GM23338 (cell line): ENCODE measurements at regions not wholly inside any gene's neighbourhood (a gene's known extent, or its start where the extent isn't known, plus 50 kb on each side); places are given as distances from the start of the nearest gene placed in this dataset.

Experiments used
- ATAC-seq: fragments of 200-7000 bp; cut with Tn5 transposase; 3 replicates; pipeline ENCODE4 v1.9.1; 2020
- DNase-seq: peaks from one replicate; pipeline ENCODE4 v3.0.0-alpha.2; 2015; ENCODE audit warnings: low spot score
- H2AFZ ChIP-seq: fragments of 200-600 bp; sonication (generic); 2 replicates; pipeline ENCODE4 v1.8.0; 2016; ENCODE audit warnings: antibody characterized with exemption, mild to moderate bottlenecking, moderate library complexity
- H3F3A ChIP-seq: fragments of 200-600 bp; sonication (generic); replicated peaks from 2 replicates; pipeline ENCODE4 v1.8.0; 2017; ENCODE audit warnings: antibody characterized with exemption, mixed run types, low read depth
- H3K27ac ChIP-seq: fragments of 200-600 bp; sonication (generic); 2 replicates; pipeline ENCODE4 v1.6.1; 2016; ENCODE audit warnings: low read depth
- H3K27me3 ChIP-seq: fragments of 200-600 bp; sonication (generic); 2 replicates; pipeline ENCODE4 v1.8.0; 2016; ENCODE audit warnings: mild to moderate bottlenecking, mixed run types, moderate library complexity; ENCODE audit not compliant: insufficient read depth
- H3K36me3 ChIP-seq: fragments of 200-600 bp; sonication (generic); 2 replicates; pipeline ENCODE4 v1.8.0; 2016; ENCODE audit warnings: mild to moderate bottlenecking; ENCODE audit not compliant: insufficient read depth
- H3K4me1 ChIP-seq: fragments of 200-600 bp; sonication (generic); 2 replicates; pipeline ENCODE4 v1.8.0; 2016; ENCODE audit warnings: mild to moderate bottlenecking, moderate library complexity; ENCODE audit not compliant: insufficient read depth
- H3K4me2 ChIP-seq: fragments of 200-600 bp; sonication (generic); 2 replicates; pipeline ENCODE4 v1.7.1; 2017; ENCODE audit warnings: mixed run types
- H3K4me3 ChIP-seq: fragments of 200-600 bp; sonication (generic); 2 replicates; pipeline ENCODE4 v1.6.1; 2016; ENCODE audit warnings: mixed run types
- H3K79me2 ChIP-seq: fragments of 200-600 bp; sonication (generic); replicated peaks from 2 replicates; pipeline ENCODE4 v1.8.0; 2017; ENCODE audit warnings: mild to moderate bottlenecking; ENCODE audit not compliant: insufficient read depth
- H3K9me2 ChIP-seq: fragments of 200-600 bp; sonication (generic); 2 replicates; pipeline ENCODE4 v1.8.0; 2017; ENCODE audit not compliant: insufficient read depth
- H4K20me1 ChIP-seq: fragments of 200-600 bp; sonication (generic); replicated peaks from 2 replicates; pipeline ENCODE4 v1.8.0; 2017; ENCODE audit warnings: mild to moderate bottlenecking; ENCODE audit not compliant: insufficient read depth
- H3K27ac Mint-ChIP-seq: 2 replicates; pipeline ENCODE4 v1.8.0; 2020; ENCODE audit warnings: inconsistent platforms, mild to moderate bottlenecking, moderate library complexity, mixed read lengths
- H3K27me3 Mint-ChIP-seq: 3 replicates; pipeline ENCODE4 v1.8.0; 2022; ENCODE audit warnings: low read depth, mild to moderate bottlenecking, moderate library complexity, mixed read lengths, inconsistent platforms; ENCODE audit not compliant: insufficient read depth, poor library complexity
- H3K36me3 Mint-ChIP-seq: 3 replicates; pipeline ENCODE4 v1.8.0; 2021; ENCODE audit warnings: low read depth, mild to moderate bottlenecking, inconsistent platforms, moderate library complexity, mixed read lengths
- H3K4me1 Mint-ChIP-seq: 3 replicates; pipeline ENCODE4 v1.8.0; 2020; ENCODE audit warnings: mild to moderate bottlenecking, inconsistent platforms, mixed read lengths
- H3K4me3 Mint-ChIP-seq: 3 replicates; pipeline ENCODE4 v1.8.0; 2021; ENCODE audit warnings: moderate library complexity, mild to moderate bottlenecking, inconsistent platforms, mixed read lengths
- H3K9me3 Mint-ChIP-seq: 3 replicates; pipeline ENCODE4 v1.8.0; 2020; ENCODE audit warnings: moderate library complexity, mild to moderate bottlenecking, inconsistent platforms, mixed read lengths
- CREB1 ChIP-seq: fragments of 250-450 bp; sonication (Bioruptor Pico); IDR thresholded peaks from 2 replicates; pipeline ENCODE4 v1.5.0; 2020; ENCODE audit warnings: low read depth, mild to moderate bottlenecking, moderate library complexity
- ETS1 ChIP-seq: IDR thresholded peaks from 2 replicates; pipeline ENCODE4 v1.6.1; 2016; ENCODE audit warnings: antibody characterized with exemption
- EZH2 ChIP-seq: fragments of 200-600 bp; sonication (generic); IDR thresholded peaks from one replicate; pipeline ENCODE4 v1.8.0; 2017; ENCODE audit warnings: antibody characterized with exemption, mild to moderate bottlenecking, low read depth; ENCODE audit not compliant: unreplicated experiment
- EZH2phosphoT487 ChIP-seq: fragments of 200-600 bp; sonication (generic); IDR thresholded peaks from one replicate; pipeline ENCODE4 v1.8.1; 2018; ENCODE audit warnings: antibody characterized with exemption; ENCODE audit not compliant: unreplicated experiment
- JUNB ChIP-seq: IDR thresholded peaks from one replicate; pipeline ENCODE4 v1.6.1; 2016; ENCODE audit warnings: antibody characterized with exemption; ENCODE audit not compliant: unreplicated experiment
- NANOG ChIP-seq: IDR thresholded peaks from 2 replicates; pipeline ENCODE4 v1.6.1; 2016; ENCODE audit warnings: antibody characterized with exemption, borderline replicate concordance
- POLR2AphosphoS5 ChIP-seq: IDR thresholded peaks from 2 replicates; pipeline ENCODE4 v1.6.1; 2016; ENCODE audit warnings: antibody characterized with exemption, low read depth
- STAT1 ChIP-seq: IDR thresholded peaks from one replicate; pipeline ENCODE4 v1.6.1; 2016; ENCODE audit warnings: antibody characterized with exemption; ENCODE audit not compliant: unreplicated experiment
- ZNF114 ChIP-seq: fragments of 250-450 bp; sonication (Bioruptor Pico); IDR thresholded peaks from 2 replicates; pipeline ENCODE4 v1.5.0; 2020; ENCODE audit warnings: mild to moderate bottlenecking, moderate library complexity
- ZNF331 ChIP-seq: fragments of 250-450 bp; sonication (Bioruptor Pico); IDR thresholded peaks from 2 replicates; pipeline ENCODE4 v1.5.0; 2020; ENCODE audit warnings: low read depth, mild to moderate bottlenecking, moderate library complexity
- ZNF462 ChIP-seq: fragments of 250-450 bp; sonication (Bioruptor Pico); IDR thresholded peaks from 2 replicates; pipeline ENCODE4 v1.5.0; 2020; ENCODE audit warnings: mild to moderate bottlenecking, moderate library complexity
- TF ChIP-seq, protein P1 (sequence below): IDR thresholded peaks from one replicate; pipeline ENCODE4 v1.6.1; 2018; ENCODE audit warnings: antibody characterized with exemption; ENCODE audit not compliant: unreplicated experiment
- TF ChIP-seq, protein P2 (sequence below), 2 experiments: fragments of 200-600 bp in 1 of 2; sonication (generic) in 1 of 2; conservative IDR thresholded peaks; 2 replicates each; pipeline versions ENCODE4 v1.5.1 to v1.6.1; 2016 to 2017; ENCODE audit warnings: antibody characterized with exemption in 2 of 2, low read depth in 2 of 2, mild to moderate bottlenecking in 2 of 2, moderate library complexity in 1 of 2

GRCh38 chr17:20787281-20787680 lies 207.8 kb downstream of the CDRT15L2 start:
- Mint-ChIP-seq H3K27ac (no peak overlapping the region), H3K27me3 (peaks cover 2% of the 10 kb centered on the region), H3K4me3 (no peak overlapping the region), H3K4me1 (no peaks in the 10 kb centered on the region), H3K36me3 (no peaks in the 10 kb centered on the region), H3K9me3 (no peaks in the 10 kb centered on the region)
- Histone ChIP-seq H3K4me3 (no peak overlapping the region), H3K36me3 (no peaks in the 10 kb centered on the region), H3K27me3 (no peaks in the 10 kb centered on the region), H4K20me1 (no peaks in the 10 kb centered on the region), H3K9me2 (no peaks in the 10 kb centered on the region), H2AFZ (no peak overlapping the region), H3F3A (no peaks in the 10 kb centered on the region), H3K79me2 (no peaks in the 10 kb centered on the region), H3K27ac (no peak overlapping the region), H3K4me2 (no peak overlapping the region), H3K4me1 (no peaks in the 10 kb centered on the region)
- DNase-seq (no peak), ATAC-seq (no peak)
- TF ChIP-seq CREB1 (CRISPR knock-in tag) (no peak), POLR2AphosphoS5 (no peak), JUNB (no peak), NANOG (no peak), ZNF462 (CRISPR knock-in tag) (no peak), EZH2phosphoT487 (no peak), ETS1 (no peak), EZH2 (no peak), ZNF331 (CRISPR knock-in tag) (no peak), STAT1 (no peak), ZNF114 (CRISPR knock-in tag) (no peak)
- TF ChIP-seq, protein P1, sequence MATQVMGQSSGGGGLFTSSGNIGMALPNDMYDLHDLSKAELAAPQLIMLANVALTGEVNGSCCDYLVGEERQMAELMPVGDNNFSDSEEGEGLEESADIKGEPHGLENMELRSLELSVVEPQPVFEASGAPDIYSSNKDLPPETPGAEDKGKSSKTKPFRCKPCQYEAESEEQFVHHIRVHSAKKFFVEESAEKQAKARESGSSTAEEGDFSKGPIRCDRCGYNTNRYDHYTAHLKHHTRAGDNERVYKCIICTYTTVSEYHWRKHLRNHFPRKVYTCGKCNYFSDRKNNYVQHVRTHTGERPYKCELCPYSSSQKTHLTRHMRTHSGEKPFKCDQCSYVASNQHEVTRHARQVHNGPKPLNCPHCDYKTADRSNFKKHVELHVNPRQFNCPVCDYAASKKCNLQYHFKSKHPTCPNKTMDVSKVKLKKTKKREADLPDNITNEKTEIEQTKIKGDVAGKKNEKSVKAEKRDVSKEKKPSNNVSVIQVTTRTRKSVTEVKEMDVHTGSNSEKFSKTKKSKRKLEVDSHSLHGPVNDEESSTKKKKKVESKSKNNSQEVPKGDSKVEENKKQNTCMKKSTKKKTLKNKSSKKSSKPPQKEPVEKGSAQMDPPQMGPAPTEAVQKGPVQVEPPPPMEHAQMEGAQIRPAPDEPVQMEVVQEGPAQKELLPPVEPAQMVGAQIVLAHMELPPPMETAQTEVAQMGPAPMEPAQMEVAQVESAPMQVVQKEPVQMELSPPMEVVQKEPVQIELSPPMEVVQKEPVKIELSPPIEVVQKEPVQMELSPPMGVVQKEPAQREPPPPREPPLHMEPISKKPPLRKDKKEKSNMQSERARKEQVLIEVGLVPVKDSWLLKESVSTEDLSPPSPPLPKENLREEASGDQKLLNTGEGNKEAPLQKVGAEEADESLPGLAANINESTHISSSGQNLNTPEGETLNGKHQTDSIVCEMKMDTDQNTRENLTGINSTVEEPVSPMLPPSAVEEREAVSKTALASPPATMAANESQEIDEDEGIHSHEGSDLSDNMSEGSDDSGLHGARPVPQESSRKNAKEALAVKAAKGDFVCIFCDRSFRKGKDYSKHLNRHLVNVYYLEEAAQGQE, result no peak
- TF ChIP-seq, protein P2, sequence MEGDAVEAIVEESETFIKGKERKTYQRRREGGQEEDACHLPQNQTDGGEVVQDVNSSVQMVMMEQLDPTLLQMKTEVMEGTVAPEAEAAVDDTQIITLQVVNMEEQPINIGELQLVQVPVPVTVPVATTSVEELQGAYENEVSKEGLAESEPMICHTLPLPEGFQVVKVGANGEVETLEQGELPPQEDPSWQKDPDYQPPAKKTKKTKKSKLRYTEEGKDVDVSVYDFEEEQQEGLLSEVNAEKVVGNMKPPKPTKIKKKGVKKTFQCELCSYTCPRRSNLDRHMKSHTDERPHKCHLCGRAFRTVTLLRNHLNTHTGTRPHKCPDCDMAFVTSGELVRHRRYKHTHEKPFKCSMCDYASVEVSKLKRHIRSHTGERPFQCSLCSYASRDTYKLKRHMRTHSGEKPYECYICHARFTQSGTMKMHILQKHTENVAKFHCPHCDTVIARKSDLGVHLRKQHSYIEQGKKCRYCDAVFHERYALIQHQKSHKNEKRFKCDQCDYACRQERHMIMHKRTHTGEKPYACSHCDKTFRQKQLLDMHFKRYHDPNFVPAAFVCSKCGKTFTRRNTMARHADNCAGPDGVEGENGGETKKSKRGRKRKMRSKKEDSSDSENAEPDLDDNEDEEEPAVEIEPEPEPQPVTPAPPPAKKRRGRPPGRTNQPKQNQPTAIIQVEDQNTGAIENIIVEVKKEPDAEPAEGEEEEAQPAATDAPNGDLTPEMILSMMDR (conservative IDR thresholded peaks at IDR 0.05; ENCODE audit: low read depth in 2 of 2), result no peak
